SK-N-SH (cell line): ENCODE measurements at regions not wholly inside any gene's neighbourhood (a gene's known extent, or its start where the extent isn't known, plus 50 kb on each side); places are given as distances from the start of the nearest gene placed in this dataset.

Experiments
- CTCF ChIA-PET: fragments of 300-600, 350-600 bp; formaldehyde crosslinking; extraction: SDS; loops from one replicate; lab custom pipeline; 2021; lab: Yijun Ruan, JAX
- POLR2A ChIA-PET: fragments of 350-600 bp; sonication (Branson Sonifier 250); formaldehyde crosslinking; extraction: SDS; loops from one replicate; lab custom pipeline; 2020; ENCODE audit warnings: antibody characterized with exemption, inconsistent platforms; lab: Yijun Ruan, JAX
- DNase-seq: peaks from one replicate; pipeline ENCODE4 v3.0.0; 2012
- H2AFZ ChIP-seq: fragments of 200-600 bp; sonication (generic); 2 replicates; pipeline ENCODE4 v1.8.1; 2016; ENCODE audit warnings: antibody characterized with exemption, mild to moderate bottlenecking, low read depth
- H3F3A ChIP-seq: fragments of 200-600 bp; sonication (generic); replicated peaks from 2 replicates; pipeline ENCODE3; 2016; ENCODE audit warnings: antibody characterized with exemption, mild to moderate bottlenecking; ENCODE audit not compliant: insufficient read depth
- H3K27ac ChIP-seq, 2 experiments: fragments of 200-500 bp in 1 of 2; fragments of 200-600 bp in 1 of 2; sonication (Bioruptor generic) in 1 of 2; sonication (generic), shearing (Covaris generic) in 1 of 2; 2 replicates each; pipeline versions ENCODE4 v1.5.1 to v1.6.1; 2014 to 2016; ENCODE audit warnings: low read depth in 2 of 2, inconsistent platforms in 1 of 2, low read length in 1 of 2, mild to moderate bottlenecking in 1 of 2, mixed read lengths in 1 of 2
- H3K27me3 ChIP-seq: fragments of 200-600 bp; sonication (generic), shearing (Covaris generic); 2 replicates; pipeline ENCODE4 v1.6.1; 2016; ENCODE audit warnings: mixed run types; ENCODE audit not compliant: insufficient read depth
- H3K36me3 ChIP-seq, 2 experiments: fragments of 200-500 bp in 1 of 2; fragments of 200-600 bp in 1 of 2; sonication (Bioruptor generic) in 1 of 2; sonication (generic) in 1 of 2; replicated peaks in 1 of 2; 2 replicates each; pipeline versions ENCODE3 to v1.5.1; 2014 to 2016; ENCODE audit warnings: low read length in 1 of 2, mild to moderate bottlenecking in 1 of 2; ENCODE audit not compliant: insufficient read depth in 2 of 2, control insufficient read depth in 1 of 2
- H3K4me1 ChIP-seq, 2 experiments: fragments of 200-500 bp in 1 of 2; fragments of 200-600 bp in 1 of 2; sonication (Bioruptor generic) in 1 of 2; sonication (generic), shearing (Covaris generic) in 1 of 2; 2 replicates each; pipeline versions ENCODE4 v1.5.1 to v1.6.1; 2014 to 2016; ENCODE audit warnings: low read depth in 1 of 2, low read length in 1 of 2, mixed run types in 1 of 2; ENCODE audit not compliant: insufficient read depth in 2 of 2, control insufficient read depth in 1 of 2
- H3K4me2 ChIP-seq: fragments of 200-600 bp; sonication (generic), shearing (Covaris generic); 2 replicates; pipeline ENCODE4 v1.6.1; 2017; ENCODE audit warnings: mixed run types
- H3K4me3 ChIP-seq, 2 experiments: fragments of 200-500 bp in 1 of 2; fragments of 200-600 bp in 1 of 2; sonication (Bioruptor generic) in 1 of 2; sonication (generic), shearing (Covaris generic) in 1 of 2; 2 replicates each; pipeline versions ENCODE4 v1.5.1 to v1.8.1; 2014 to 2016; ENCODE audit warnings: low read depth in 2 of 2, inconsistent platforms in 1 of 2, low read length in 1 of 2, mild to moderate bottlenecking in 1 of 2, mixed read lengths in 1 of 2, moderate library complexity in 1 of 2
- H3K79me2 ChIP-seq: fragments of 200-600 bp; sonication (generic); 2 replicates; pipeline ENCODE4 v1.8.1; 2017; ENCODE audit warnings: mild to moderate bottlenecking; ENCODE audit not compliant: insufficient read depth
- H3K9ac ChIP-seq: fragments of 200-600 bp; sonication (generic); 2 replicates; pipeline ENCODE4 v1.6.1; 2017; ENCODE audit warnings: mixed run types
- H3K9me2 ChIP-seq: fragments of 200-600 bp; sonication (generic); 2 replicates; pipeline ENCODE4 v1.6.1; 2017; ENCODE audit warnings: mixed run types
- H3K9me3 ChIP-seq: fragments of 200-600 bp; sonication (generic); 2 replicates; pipeline ENCODE4 v1.6.1; 2017; ENCODE audit warnings: mixed run types, mild to moderate bottlenecking, moderate library complexity
- H4K20me1 ChIP-seq: fragments of 200-600 bp; sonication (generic); 2 replicates; pipeline ENCODE4 v1.6.1; 2017; ENCODE audit warnings: mild to moderate bottlenecking, mixed run types; ENCODE audit not compliant: insufficient read depth
- ELF1 ChIP-seq: IDR thresholded peaks from 2 replicates; pipeline ENCODE4 v1.4.0; 2012
- FOSL2 ChIP-seq: IDR thresholded peaks from 2 replicates; pipeline ENCODE4 v1.4.0; 2012; ENCODE audit warnings: low read depth, mild to moderate bottlenecking, moderate library complexity, borderline replicate concordance
- FOXJ3 ChIP-seq: sonication (generic); formaldehyde crosslinking; IDR thresholded peaks from 2 replicates; pipeline ENCODE4 v1.5.1; 2020; ENCODE audit warnings: mild to moderate bottlenecking, missing genetic modification reagents
- FOXM1 ChIP-seq: IDR thresholded peaks from 2 replicates; pipeline ENCODE4 v1.4.0; 2012; ENCODE audit warnings: low read depth, mild to moderate bottlenecking
- GABPA ChIP-seq: IDR thresholded peaks from 2 replicates; pipeline ENCODE4 v1.4.0; 2012; ENCODE audit warnings: low read depth, mild to moderate bottlenecking
- GATA2 ChIP-seq: sonication (generic); formaldehyde crosslinking; IDR thresholded peaks from 2 replicates; pipeline ENCODE4 v1.5.0; 2020; ENCODE audit warnings: mild to moderate bottlenecking, missing genetic modification reagents
- JUND ChIP-seq: IDR thresholded peaks from 2 replicates; pipeline ENCODE4 v1.4.0; 2012
- MEF2A ChIP-seq: IDR thresholded peaks from 2 replicates; pipeline ENCODE4 v1.4.0; 2012; ENCODE audit warnings: low read depth, borderline replicate concordance
- MXI1 ChIP-seq: IDR thresholded peaks from 2 replicates; pipeline ENCODE4 v1.6.1; 2012; ENCODE audit warnings: mild to moderate bottlenecking, low read depth, low read length, improper control_type of control experiment
- NFIC ChIP-seq: IDR thresholded peaks from 2 replicates; pipeline ENCODE4 v1.4.0; 2012; ENCODE audit warnings: borderline replicate concordance
- RAD21 ChIP-seq: IDR thresholded peaks from 2 replicates; pipeline ENCODE4 v1.6.1; 2012; ENCODE audit warnings: mild to moderate bottlenecking, low read length
- RFX5 ChIP-seq: IDR thresholded peaks from 2 replicates; pipeline ENCODE4 v1.6.1; 2012; ENCODE audit warnings: mild to moderate bottlenecking, improper control_type of control experiment, low read length
- TAF1 ChIP-seq: IDR thresholded peaks from 2 replicates; pipeline ENCODE4 v1.6.1; 2012; ENCODE audit warnings: low read depth, mild to moderate bottlenecking, low read length, moderate library complexity, borderline replicate concordance
- WGBS: methylation state at CpG from one replicate; pipeline ENCODE4 v1.1.6; 2017; ENCODE audit warnings: low lambda C conversion rate; 5-methylcytosine and 5-hydroxymethylcytosine counted together
- TF ChIP-seq, protein P1 (sequence below): IDR thresholded peaks from 2 replicates; pipeline ENCODE4 v1.4.0; 2012; ENCODE audit warnings: low read depth
- TF ChIP-seq, protein P2 (sequence below): IDR thresholded peaks from 2 replicates; pipeline ENCODE4 v1.6.1; 2012; ENCODE audit warnings: mild to moderate bottlenecking, low read depth, low read length, moderate library complexity
- TF ChIP-seq, protein P3 (sequence below): IDR thresholded peaks from 2 replicates; pipeline ENCODE4; 2012

DNA sequence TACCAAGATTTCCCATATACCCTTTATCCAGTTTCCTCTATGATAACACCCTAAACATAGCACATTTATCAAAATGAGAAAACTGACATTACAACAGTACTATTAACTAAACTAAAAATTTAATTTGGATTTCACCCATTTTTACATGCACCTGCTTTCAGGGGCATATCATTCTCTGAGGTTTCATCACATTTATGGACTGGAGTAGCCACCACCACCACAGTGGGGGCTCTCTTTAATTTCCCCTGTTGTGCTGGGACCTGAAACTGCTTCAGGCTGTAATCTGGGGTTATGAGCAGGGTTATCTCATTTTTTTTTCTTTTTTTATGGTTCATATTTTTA is 637.9 kb upstream of the DPP6 start:
- H3K9me3 ChIP-seq, result no peaks in the 10 kb centered on the region; the same call in 1 of the 2 replicates
- CTCF ChIA-PET, result no interaction called here

DNA sequence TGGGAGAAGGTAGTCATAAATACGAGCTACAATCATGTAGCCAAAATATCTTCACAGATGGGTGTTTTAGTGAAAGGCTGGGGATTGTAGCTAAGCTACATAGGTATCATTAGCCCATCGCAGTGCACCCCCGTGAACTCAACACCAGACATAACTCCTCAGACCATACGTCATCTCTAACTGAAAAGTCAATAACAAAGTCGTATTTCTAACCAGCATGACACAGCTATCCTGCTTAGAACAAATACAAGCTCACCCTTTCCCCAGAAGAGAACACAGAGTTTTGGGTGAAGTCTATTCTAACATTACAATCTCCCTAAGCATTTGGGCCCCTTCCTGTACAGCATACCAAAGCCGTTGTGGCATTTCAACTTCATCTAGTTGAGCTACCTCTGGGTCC is 636.6 kb upstream of the DPP6 start:
- ChIA-PET POLR2A (no interaction called here), CTCF (no interaction called here)
- no peaks in the 10 kb centered on the region for H3K36me3 ChIP-seq
- no peaks in the 10 kb centered on the region for H3F3A ChIP-seq
- H3K79me2 ChIP-seq, result no peaks in the 10 kb centered on the region
- no peaks in the 10 kb centered on the region; the same call in 1 of the 2 replicates for H3K9me3 ChIP-seq
- WGBS, result 5% methylated on average over 6 of the region's 6 CpGs
- DNase-seq, result no peak
- H3K27me3 ChIP-seq, result no peaks in the 10 kb centered on the region
- H3K9ac ChIP-seq, result no peak overlapping the region
- no peaks in the 10 kb centered on the region for H3K4me1 ChIP-seq
- H4K20me1 ChIP-seq, result no peaks in the 10 kb centered on the region
- no peak overlapping the region for H3K4me2 ChIP-seq
- H3K27ac ChIP-seq, result no peak overlapping the region
- H2AFZ ChIP-seq, result no peak overlapping the region
- no peak overlapping the region for H3K4me3 ChIP-seq
- H3K9me2 ChIP-seq, result no peaks in the 10 kb centered on the region
- TF ChIP-seq RFX5 (no peak), GATA2 (CRISPR knock-in tag) (no peak), JUND (no peak), GABPA (no peak), FOXJ3 (CRISPR knock-in tag) (no peak), FOXM1 (no peak)
- TF ChIP-seq, all 33 proteins: peak for 0

More for the DNA sequence above, 637.9 kb upstream of the DPP6 start:
- POLR2A ChIA-PET, result no interaction called here
- no peak overlapping the region for H3K4me2 ChIP-seq
- H3K4me3 ChIP-seq, result no peak overlapping the region
- no peak overlapping the region for H2AFZ ChIP-seq
- H3K9me2 ChIP-seq, result no peaks in the 10 kb centered on the region
- no peaks in the 10 kb centered on the region for H3K36me3 ChIP-seq
- H3K4me1 ChIP-seq, result no peaks in the 10 kb centered on the region
- no peaks in the 10 kb centered on the region for H4K20me1 ChIP-seq
- no peak overlapping the region for H3K27ac ChIP-seq
- H3K79me2 ChIP-seq, result no peaks in the 10 kb centered on the region
- no peak for DNase-seq
- no peak for TF ChIP-seq RAD21
- no peak for TF ChIP-seq ELF1
- TF ChIP-seq RFX5, result no peak
- no peak for TF ChIP-seq MEF2A
- TF ChIP-seq NFIC, result no peak
- TF ChIP-seq GABPA, result no peak
- no peak for TF ChIP-seq MXI1
- no peak for TF ChIP-seq FOSL2
- TF ChIP-seq, protein P1, sequence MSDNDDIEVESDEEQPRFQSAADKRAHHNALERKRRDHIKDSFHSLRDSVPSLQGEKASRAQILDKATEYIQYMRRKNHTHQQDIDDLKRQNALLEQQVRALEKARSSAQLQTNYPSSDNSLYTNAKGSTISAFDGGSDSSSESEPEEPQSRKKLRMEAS, result no peak
- TF ChIP-seq TAF1, result no peak
- TF ChIP-seq, protein P2, sequence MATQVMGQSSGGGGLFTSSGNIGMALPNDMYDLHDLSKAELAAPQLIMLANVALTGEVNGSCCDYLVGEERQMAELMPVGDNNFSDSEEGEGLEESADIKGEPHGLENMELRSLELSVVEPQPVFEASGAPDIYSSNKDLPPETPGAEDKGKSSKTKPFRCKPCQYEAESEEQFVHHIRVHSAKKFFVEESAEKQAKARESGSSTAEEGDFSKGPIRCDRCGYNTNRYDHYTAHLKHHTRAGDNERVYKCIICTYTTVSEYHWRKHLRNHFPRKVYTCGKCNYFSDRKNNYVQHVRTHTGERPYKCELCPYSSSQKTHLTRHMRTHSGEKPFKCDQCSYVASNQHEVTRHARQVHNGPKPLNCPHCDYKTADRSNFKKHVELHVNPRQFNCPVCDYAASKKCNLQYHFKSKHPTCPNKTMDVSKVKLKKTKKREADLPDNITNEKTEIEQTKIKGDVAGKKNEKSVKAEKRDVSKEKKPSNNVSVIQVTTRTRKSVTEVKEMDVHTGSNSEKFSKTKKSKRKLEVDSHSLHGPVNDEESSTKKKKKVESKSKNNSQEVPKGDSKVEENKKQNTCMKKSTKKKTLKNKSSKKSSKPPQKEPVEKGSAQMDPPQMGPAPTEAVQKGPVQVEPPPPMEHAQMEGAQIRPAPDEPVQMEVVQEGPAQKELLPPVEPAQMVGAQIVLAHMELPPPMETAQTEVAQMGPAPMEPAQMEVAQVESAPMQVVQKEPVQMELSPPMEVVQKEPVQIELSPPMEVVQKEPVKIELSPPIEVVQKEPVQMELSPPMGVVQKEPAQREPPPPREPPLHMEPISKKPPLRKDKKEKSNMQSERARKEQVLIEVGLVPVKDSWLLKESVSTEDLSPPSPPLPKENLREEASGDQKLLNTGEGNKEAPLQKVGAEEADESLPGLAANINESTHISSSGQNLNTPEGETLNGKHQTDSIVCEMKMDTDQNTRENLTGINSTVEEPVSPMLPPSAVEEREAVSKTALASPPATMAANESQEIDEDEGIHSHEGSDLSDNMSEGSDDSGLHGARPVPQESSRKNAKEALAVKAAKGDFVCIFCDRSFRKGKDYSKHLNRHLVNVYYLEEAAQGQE, result no peak
- TF ChIP-seq FOXJ3 (CRISPR knock-in tag), result no peak
- TF ChIP-seq, protein P3, sequence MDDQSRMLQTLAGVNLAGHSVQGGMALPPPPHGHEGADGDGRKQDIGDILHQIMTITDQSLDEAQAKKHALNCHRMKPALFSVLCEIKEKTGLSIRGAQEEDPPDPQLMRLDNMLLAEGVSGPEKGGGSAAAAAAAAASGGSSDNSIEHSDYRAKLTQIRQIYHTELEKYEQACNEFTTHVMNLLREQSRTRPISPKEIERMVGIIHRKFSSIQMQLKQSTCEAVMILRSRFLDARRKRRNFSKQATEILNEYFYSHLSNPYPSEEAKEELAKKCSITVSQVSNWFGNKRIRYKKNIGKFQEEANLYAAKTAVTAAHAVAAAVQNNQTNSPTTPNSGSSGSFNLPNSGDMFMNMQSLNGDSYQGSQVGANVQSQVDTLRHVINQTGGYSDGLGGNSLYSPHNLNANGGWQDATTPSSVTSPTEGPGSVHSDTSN, result no peak
- no peak for TF ChIP-seq JUND
- TF ChIP-seq, all 33 proteins: peak for 0
- Histone ChIP-seq H3K9ac (no peak overlapping the region), H3K27me3 (no peaks in the 10 kb centered on the region), H3F3A (no peaks in the 10 kb centered on the region)
